ENCODE measurements at regions not wholly inside any gene's neighbourhood (a gene's known extent, or its start where the extent isn't known, plus 50 kb on each side); places are given as distances from the start of the nearest gene placed in this dataset.

DNA sequence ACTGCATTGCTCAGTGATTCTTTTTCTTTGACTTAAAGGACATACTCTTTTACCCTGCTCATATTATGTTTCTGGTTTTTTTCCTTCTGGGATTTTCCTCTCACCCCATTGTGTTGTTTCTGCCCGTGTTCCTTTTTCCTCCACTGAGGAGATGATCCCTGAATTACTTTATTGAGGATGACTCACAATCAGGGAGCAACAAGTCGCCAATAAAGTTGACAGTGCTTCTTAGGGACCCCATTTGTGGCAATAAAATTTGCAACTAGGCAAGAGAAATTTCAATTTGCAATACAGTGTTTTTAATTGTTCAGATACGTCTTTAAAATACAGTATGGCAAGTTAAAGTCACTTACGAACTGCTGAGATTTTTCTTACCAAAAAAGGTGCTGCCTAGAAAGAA, 217.9 kb downstream of the SOX4 start:
- TF ChIP-seq, protein P1, sequence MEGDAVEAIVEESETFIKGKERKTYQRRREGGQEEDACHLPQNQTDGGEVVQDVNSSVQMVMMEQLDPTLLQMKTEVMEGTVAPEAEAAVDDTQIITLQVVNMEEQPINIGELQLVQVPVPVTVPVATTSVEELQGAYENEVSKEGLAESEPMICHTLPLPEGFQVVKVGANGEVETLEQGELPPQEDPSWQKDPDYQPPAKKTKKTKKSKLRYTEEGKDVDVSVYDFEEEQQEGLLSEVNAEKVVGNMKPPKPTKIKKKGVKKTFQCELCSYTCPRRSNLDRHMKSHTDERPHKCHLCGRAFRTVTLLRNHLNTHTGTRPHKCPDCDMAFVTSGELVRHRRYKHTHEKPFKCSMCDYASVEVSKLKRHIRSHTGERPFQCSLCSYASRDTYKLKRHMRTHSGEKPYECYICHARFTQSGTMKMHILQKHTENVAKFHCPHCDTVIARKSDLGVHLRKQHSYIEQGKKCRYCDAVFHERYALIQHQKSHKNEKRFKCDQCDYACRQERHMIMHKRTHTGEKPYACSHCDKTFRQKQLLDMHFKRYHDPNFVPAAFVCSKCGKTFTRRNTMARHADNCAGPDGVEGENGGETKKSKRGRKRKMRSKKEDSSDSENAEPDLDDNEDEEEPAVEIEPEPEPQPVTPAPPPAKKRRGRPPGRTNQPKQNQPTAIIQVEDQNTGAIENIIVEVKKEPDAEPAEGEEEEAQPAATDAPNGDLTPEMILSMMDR (IDR thresholded peaks at IDR 0.05): no peak
- no peak for TF ChIP-seq POLR2A (IDR thresholded peaks at IDR 0.05)
- no peak for TF ChIP-seq EP300 (IDR thresholded peaks at IDR 0.05)
- 86 to 87% methylated on average over 4 of the region's 4 CpGs for WGBS, 2 donors
- Histone ChIP-seq H3K36me3 (no peaks in the 10 kb centered on the region), H3K27ac (no peak overlapping the region), H3K27me3 (no peaks in the 10 kb centered on the region), H3K9me3 (no peaks in the 10 kb centered on the region), H3K4me3 (no peak overlapping the region), H3K4me1 (peaks cover 0 to 28% (median 7%) of the 10 kb centered on the region in 4 donors)
- DNase-seq (ENCODE audit: low spot score in 2 of 2): no peak

DNA sequence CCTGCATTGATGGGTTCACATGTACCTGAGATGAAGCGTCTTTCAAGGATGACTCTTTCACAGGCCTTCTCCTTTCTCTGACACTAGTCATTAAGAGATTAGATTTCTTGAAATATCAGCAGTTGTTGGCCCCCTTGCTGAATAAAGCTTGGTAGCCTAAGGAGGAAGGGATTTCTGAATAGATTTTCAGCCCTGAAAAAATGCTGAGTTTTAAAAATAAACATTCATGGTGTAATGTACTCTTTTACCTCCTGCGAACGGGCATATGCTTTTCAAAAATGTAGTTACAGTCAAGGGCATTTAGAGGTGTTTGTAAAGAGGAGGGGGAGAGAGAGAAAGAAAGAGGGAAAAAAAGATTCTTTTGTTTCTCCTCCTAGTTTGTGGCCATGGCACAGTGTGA, 222.7 kb downstream of the SOX4 start:
- no peak for TF ChIP-seq POLR2A (IDR thresholded peaks at IDR 0.05)
- TF ChIP-seq, protein P1 (IDR thresholded peaks at IDR 0.05): no peak
- TF ChIP-seq EP300 (IDR thresholded peaks at IDR 0.05): no peak
- Histone ChIP-seq H3K27me3 (no peaks in the 10 kb centered on the region), H3K4me1 (no peaks in the 10 kb centered on the region), H3K36me3 (no peaks in the 10 kb centered on the region), H3K9me3 (no peaks in the 10 kb centered on the region), H3K27ac (no peak overlapping the region), H3K4me3 (no peak overlapping the region)
- 57 to 65% methylated on average over 3 of the region's 3 CpGs for WGBS, 2 donors
- DNase-seq (ENCODE audit: low spot score in 2 of 2): no peak

DNA sequence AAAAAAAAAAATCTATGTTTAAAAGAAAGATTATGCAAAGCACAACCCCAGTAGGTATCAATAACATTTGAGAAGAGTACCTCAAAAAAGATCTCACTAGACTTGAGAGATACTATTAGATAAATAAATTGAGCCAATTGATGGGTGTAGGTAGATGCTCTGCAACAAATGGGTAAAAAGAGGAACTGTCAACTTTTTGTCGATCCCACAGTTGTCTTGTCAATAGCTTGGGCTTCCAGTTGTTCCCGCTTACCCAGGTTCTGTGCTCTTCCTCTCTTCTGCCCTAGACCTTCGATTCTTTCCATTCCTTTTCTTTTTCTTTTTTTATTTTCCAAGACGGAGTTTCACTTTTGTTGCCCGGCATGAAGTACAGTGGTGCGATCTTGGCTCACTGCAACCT, 226.9 kb downstream of the SOX4 start:
- Histone ChIP-seq H3K36me3 (no peaks in the 10 kb centered on the region), H3K4me1 (no peaks in the 10 kb centered on the region), H3K27me3 (no peaks in the 10 kb centered on the region), H3K27ac (no peak overlapping the region), H3K9me3 (no peaks in the 10 kb centered on the region), H3K4me3 (no peak overlapping the region)
- TF ChIP-seq, protein P1 (IDR thresholded peaks at IDR 0.05): no peak
- TF ChIP-seq EP300 (IDR thresholded peaks at IDR 0.05) (no peak), POLR2A (IDR thresholded peaks at IDR 0.05) (no peak)
- 94 to 97% methylated on average over 6 of the region's 6 CpGs for WGBS, 2 donors
- DNase-seq (ENCODE audit: low spot score in 2 of 2): no peak

DNA sequence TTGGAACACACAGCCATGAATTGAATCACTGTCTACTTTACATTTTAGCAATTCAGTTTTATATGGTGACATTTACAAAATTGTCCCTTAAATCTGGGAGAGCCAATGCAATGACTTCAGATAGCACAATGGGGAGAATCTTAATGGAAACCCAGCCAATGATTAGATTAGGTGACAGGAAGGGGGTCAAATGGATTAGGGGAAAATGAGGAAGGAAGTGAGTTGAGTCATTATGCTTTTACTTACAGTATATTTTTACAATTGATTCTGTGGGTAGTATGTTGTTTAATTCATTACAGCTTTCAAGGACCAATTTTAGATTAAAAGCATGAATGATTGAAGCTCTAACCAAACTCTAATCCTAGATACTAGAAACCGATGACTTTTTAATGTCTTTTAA, 229.8 kb downstream of the SOX4 start:
- Histone ChIP-seq H3K36me3 (no peaks in the 10 kb centered on the region), H3K9me3 (no peaks in the 10 kb centered on the region), H3K4me3 (no peak overlapping the region), H3K4me1 (no peaks in the 10 kb centered on the region), H3K27me3 (no peaks in the 10 kb centered on the region), H3K27ac (no peak overlapping the region)
- 58 to 82% methylated on average over 1 of the region's 1 CpG for WGBS, 2 donors
- TF ChIP-seq EP300 (IDR thresholded peaks at IDR 0.05): no peak
- TF ChIP-seq, protein P1 (IDR thresholded peaks at IDR 0.05): no peak
- no peak for TF ChIP-seq POLR2A (IDR thresholded peaks at IDR 0.05)
- DNase-seq (ENCODE audit: low spot score in 2 of 2): no peak

DNA sequence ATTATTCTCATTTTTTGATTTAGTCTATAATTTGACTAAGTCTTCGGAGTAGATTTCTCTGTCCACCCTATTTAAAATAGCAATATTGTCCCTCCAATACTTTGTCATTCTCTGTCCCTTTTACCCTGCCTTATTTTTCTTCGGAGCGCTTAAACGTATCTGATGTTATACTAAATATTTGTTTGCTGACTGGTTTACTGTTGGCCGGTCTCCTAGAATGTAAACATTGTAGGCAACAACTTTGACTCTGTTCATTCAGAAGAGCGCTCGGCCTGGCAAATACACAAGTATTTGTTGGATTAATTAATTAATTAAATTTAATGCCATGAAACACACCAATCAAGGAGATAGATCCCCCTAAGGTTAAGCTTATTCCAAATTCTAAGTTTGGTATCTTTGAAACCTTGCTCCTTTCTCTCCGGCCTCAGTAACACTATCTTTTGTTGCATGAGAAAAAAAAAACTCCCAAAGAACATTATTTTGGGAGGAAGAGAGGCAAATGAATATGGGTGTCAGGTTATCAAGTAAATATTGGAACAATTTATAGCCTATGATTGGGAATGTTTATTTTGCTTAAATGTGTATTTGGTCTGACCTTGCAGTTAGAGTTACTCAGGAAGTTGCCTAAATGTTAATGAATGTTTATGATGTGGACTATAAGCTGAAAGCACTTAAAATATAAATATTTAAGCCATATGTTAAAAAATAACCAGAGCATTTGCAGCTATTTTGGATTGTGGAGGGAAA, 231.1 kb downstream of the SOX4 start:
- no peaks in the 10 kb centered on the region for H3K4me1 ChIP-seq
- DNase-seq (ENCODE audit: low spot score in 2 of 2): no peak
- 54 to 60% methylated on average over 8 of the region's 8 CpGs for WGBS, 2 donors
- H3K9me3 ChIP-seq: no peaks in the 10 kb centered on the region
- H3K4me3 ChIP-seq: no peak overlapping the region
- no peaks in the 10 kb centered on the region for H3K36me3 ChIP-seq
- TF ChIP-seq POLR2A (IDR thresholded peaks at IDR 0.05) (no peak), EP300 (IDR thresholded peaks at IDR 0.05) (no peak)
- TF ChIP-seq, protein P1 (IDR thresholded peaks at IDR 0.05): no peak
- no peaks in the 10 kb centered on the region for H3K27me3 ChIP-seq
- no peak overlapping the region for H3K27ac ChIP-seq
